ENCODE measurements at regions not wholly inside any gene's neighbourhood (a gene's known extent, or its start where the extent isn't known, plus 50 kb on each side); places are given as distances from the start of the nearest gene placed in this dataset.
"Not testable (repeated sequence)": the region's sequence is repeated elsewhere in the genome, so short reads cannot be mapped to it uniquely, and the experiment has no call there.

- no peak for TF ChIP-seq FOXA1 (IDR thresholded peaks at IDR 0.05)
- no peak for TF ChIP-seq GABPA (IDR thresholded peaks at IDR 0.05 in 1 of 2, conservative IDR thresholded peaks at IDR 0.05 in 1 of 2)
- no peak for TF ChIP-seq NR2F2 (IDR thresholded peaks at IDR 0.05)
These were observed 161.5 kb upstream of the VWC2 start (continued) for GRCh38 chr7:49611951-49612350.

GRCh38 chr7:49613759-49614158 lies 159.7 kb upstream of the VWC2 start:
- Histone ChIP-seq H3K27ac (ENCODE audit: low read depth in 1 of 2, low read length in 2 of 2) (no peak overlapping the region), H3K9ac (ENCODE audit: low read depth in 1 of 2, low read length in 2 of 2) (no peak overlapping the region), H3K9me3 (ENCODE audit: control insufficient read depth in 4 of 4, low read length in 3 of 4) (peaks cover 0 to 3% (median 0%) of the 10 kb centered on the region in 4 donors), H3K36me3 (ENCODE audit: control insufficient read depth in 4 of 4, insufficient read depth in 3 of 4, low read depth in 1 of 4, low read length in 3 of 4) (no peaks in the 10 kb centered on the region), H3K4me3 (ENCODE audit: low read depth in 1 of 3, low read length in 3 of 3) (no peak overlapping the region), H3K4me1 (ENCODE audit: control insufficient read depth in 4 of 4, insufficient read depth in 4 of 4, low read length in 3 of 4) (no peaks in the 10 kb centered on the region), H3K27me3 (ENCODE audit: control insufficient read depth in 4 of 4, insufficient read depth in 4 of 4, low read length in 3 of 4) (no peaks in the 10 kb centered on the region)
- DNase-seq (ENCODE audit: low spot score): no peak
- 74% methylated on average over 2 of the region's 2 CpGs for WGBS
- TF ChIP-seq RXRA (IDR thresholded peaks at IDR 0.05): no peak
- TF ChIP-seq SP1 (IDR thresholded peaks at IDR 0.05): no peak
- no peak for TF ChIP-seq GABPA (IDR thresholded peaks at IDR 0.05 in 1 of 2, conservative IDR thresholded peaks at IDR 0.05 in 1 of 2)
- TF ChIP-seq MAX (IDR thresholded peaks at IDR 0.05): no peak
- TF ChIP-seq HNF4A (conservative IDR thresholded peaks at IDR 0.05): no peak
- no peak for TF ChIP-seq FOXA1 (IDR thresholded peaks at IDR 0.05)
- no peak for TF ChIP-seq NR2F2 (IDR thresholded peaks at IDR 0.05)
- no peak for TF ChIP-seq FOXA2 (IDR thresholded peaks at IDR 0.05)
- no peak for TF ChIP-seq TAF1 (conservative IDR thresholded peaks at IDR 0.05)
- TF ChIP-seq CTCF (IDR thresholded peaks at IDR 0.05; ENCODE audit: low read depth, low read length, missing input control): no peak

- not testable (repeated sequence) for H3K9ac ChIP-seq (ENCODE audit: low read depth in 1 of 2, low read length in 2 of 2); DNase-seq (ENCODE audit: low spot score); H3K9me3 ChIP-seq (ENCODE audit: control insufficient read depth in 4 of 4, low read length in 3 of 4); H3K4me1 ChIP-seq (ENCODE audit: control insufficient read depth in 4 of 4, insufficient read depth in 4 of 4, low read length in 3 of 4); H3K4me3 ChIP-seq (ENCODE audit: low read depth in 1 of 3, low read length in 3 of 3); H3K27ac ChIP-seq (ENCODE audit: low read depth in 1 of 2, low read length in 2 of 2); H3K36me3 ChIP-seq (ENCODE audit: control insufficient read depth in 4 of 4, insufficient read depth in 3 of 4, low read depth in 1 of 4, low read length in 3 of 4); H3K27me3 ChIP-seq (ENCODE audit: control insufficient read depth in 4 of 4, insufficient read depth in 4 of 4, low read length in 3 of 4)
- WGBS: 78% methylated on average over 6 of the region's 6 CpGs
These were observed 158.5 kb upstream of the VWC2 start for GRCh38 chr7:49614974-49615373.

- no peak for TF ChIP-seq ZBTB33 (IDR thresholded peaks at IDR 0.05)
- no peak for TF ChIP-seq EGR1 (IDR thresholded peaks at IDR 0.05; ENCODE audit: low read depth in 2 of 2)
- TF ChIP-seq HNF4A (conservative IDR thresholded peaks at IDR 0.05): no peak
- no peak for TF ChIP-seq FOXA2 (IDR thresholded peaks at IDR 0.05)
- TF ChIP-seq YY1 (IDR thresholded peaks at IDR 0.05): no peak
- no peak for TF ChIP-seq MAX (IDR thresholded peaks at IDR 0.05)
- no peak for TF ChIP-seq RAD21 (IDR thresholded peaks at IDR 0.05)
- no peak for TF ChIP-seq SP1 (IDR thresholded peaks at IDR 0.05)
- TF ChIP-seq GABPA (IDR thresholded peaks at IDR 0.05 in 1 of 2, conservative IDR thresholded peaks at IDR 0.05 in 1 of 2): no peak
- TF ChIP-seq NR2F2 (IDR thresholded peaks at IDR 0.05): no peak
- no peak for TF ChIP-seq HNF4G (IDR thresholded peaks at IDR 0.05)
- TF ChIP-seq REST (IDR thresholded peaks at IDR 0.05): no peak
- TF ChIP-seq TAF1 (conservative IDR thresholded peaks at IDR 0.05): no peak
- TF ChIP-seq JUND (IDR thresholded peaks at IDR 0.05): no peak
- no peak for TF ChIP-seq ATF3 (IDR thresholded peaks at IDR 0.05)
- no peak for TF ChIP-seq FOXA1 (IDR thresholded peaks at IDR 0.05)
- TF ChIP-seq RXRA (IDR thresholded peaks at IDR 0.05): no peak
- Histone ChIP-seq H3K4me3 (ENCODE audit: low read depth in 1 of 3, low read length in 3 of 3) (no peak overlapping the region), H3K4me1 (ENCODE audit: control insufficient read depth in 4 of 4, insufficient read depth in 4 of 4, low read length in 3 of 4) (no peaks in the 10 kb centered on the region), H3K9me3 (ENCODE audit: control insufficient read depth in 4 of 4, low read length in 3 of 4) (peaks cover 0 to 11% (median under 1%) of the 10 kb centered on the region in 4 donors), H3K36me3 (ENCODE audit: control insufficient read depth in 4 of 4, insufficient read depth in 3 of 4, low read depth in 1 of 4, low read length in 3 of 4) (no peaks in the 10 kb centered on the region), H3K27ac (ENCODE audit: low read depth in 1 of 2, low read length in 2 of 2) (no peak overlapping the region), H3K27me3 (ENCODE audit: control insufficient read depth in 4 of 4, insufficient read depth in 4 of 4, low read length in 3 of 4) (no peaks in the 10 kb centered on the region), H3K9ac (ENCODE audit: low read depth in 1 of 2, low read length in 2 of 2) (no peak overlapping the region)
- no peak for DNase-seq (ENCODE audit: low spot score)
- 66% methylated on average over 1 of the region's 1 CpG for WGBS
These were observed 155.4 kb upstream of the VWC2 start for GRCh38 chr7:49618028-49618427.

All from liver (tissue), 8 donors.